ENCODE measurements at regions not wholly inside any gene's neighbourhood (a gene's known extent, or its start where the extent isn't known, plus 50 kb on each side); places are given as distances from the start of the nearest gene placed in this dataset.
"Not testable (repeated sequence)": the region's sequence is repeated elsewhere in the genome, so short reads cannot be mapped to it uniquely, and the experiment has no call there.

- FAIRE-seq; DNase-seq (ENCODE audit: extremely low spot score, insufficient read length, low read depth): not testable (repeated sequence)
Observed at GRCh38 chr4:8983921-8984320, 112.3 kb upstream of the HMX1 start.

- DNase-seq (ENCODE audit: extremely low spot score, insufficient read length, low read depth); FAIRE-seq: not testable (repeated sequence)
Observed at GRCh38 chr4:8976466-8977128, 105.0 kb upstream of the HMX1 start.

- not testable (repeated sequence) for FAIRE-seq; DNase-seq (ENCODE audit: extremely low spot score, insufficient read length, low read depth)
Observed at GRCh38 chr4:8972635-8973034, 101.0 kb upstream of the HMX1 start.

- DNase-seq (ENCODE audit: extremely low spot score, insufficient read length, low read depth); FAIRE-seq: not testable (repeated sequence)
Observed at GRCh38 chr4:8965896-8966295, 94.3 kb upstream of the HMX1 start.

GRCh38 chr4:8964201-8964788 is 92.7 kb upstream of the HMX1 start:
- DNase-seq (ENCODE audit: extremely low spot score, insufficient read length, low read depth); FAIRE-seq: not testable (repeated sequence)

GRCh38 chr4:8963533-8963932 is 91.9 kb upstream of the HMX1 start:
- not testable (repeated sequence) for DNase-seq (ENCODE audit: extremely low spot score, insufficient read length, low read depth); FAIRE-seq

GRCh38 chr4:8961343-8961742 is 89.7 kb upstream of the HMX1 start:
- DNase-seq (ENCODE audit: extremely low spot score, insufficient read length, low read depth); FAIRE-seq: not testable (repeated sequence)

GRCh38 chr4:8959471-8959870 is 87.8 kb upstream of the HMX1 start:
- not testable (repeated sequence) for DNase-seq (ENCODE audit: extremely low spot score, insufficient read length, low read depth); FAIRE-seq

- FAIRE-seq; DNase-seq (ENCODE audit: extremely low spot score, insufficient read length, low read depth): not testable (repeated sequence)
Observed at GRCh38 chr4:8954001-8954400, 82.4 kb upstream of the HMX1 start.

GRCh38 chr4:8952791-8953190 is 81.2 kb upstream of the HMX1 start:
- FAIRE-seq; DNase-seq (ENCODE audit: extremely low spot score, insufficient read length, low read depth): not testable (repeated sequence)

GRCh38 chr4:8952109-8952508 is 80.5 kb upstream of the HMX1 start:
- not testable (repeated sequence) for DNase-seq (ENCODE audit: extremely low spot score, insufficient read length, low read depth); FAIRE-seq

- not testable (repeated sequence) for DNase-seq (ENCODE audit: extremely low spot score, insufficient read length, low read depth); FAIRE-seq
Observed at GRCh38 chr4:8945506-8945905, 73.9 kb upstream of the HMX1 start.

GRCh38 chr4:8943367-8943766 is 71.7 kb upstream of the HMX1 start:
- FAIRE-seq = not testable (repeated sequence)

GRCh38 chr4:8942088-8942487 is 70.4 kb upstream of the HMX1 start:
- not testable (repeated sequence) for DNase-seq (ENCODE audit: extremely low spot score, insufficient read length, low read depth); FAIRE-seq

More at GRCh38 chr4:8943367-8943766, 71.7 kb upstream of the HMX1 start:
- DNase-seq (ENCODE audit: extremely low spot score, insufficient read length, low read depth) = not testable (repeated sequence)

GRCh38 chr4:8941492-8941805 is 69.8 kb upstream of the HMX1 start:
- not testable (repeated sequence) for FAIRE-seq; DNase-seq (ENCODE audit: extremely low spot score, insufficient read length, low read depth)

- no peak for FAIRE-seq
- DNase-seq (ENCODE audit: extremely low spot score, insufficient read length, low read depth) = no peak
Observed at GRCh38 chr4:8940792-8941491, 69.3 kb upstream of the HMX1 start.

GRCh38 chr4:8939840-8940742 is 68.5 kb upstream of the HMX1 start:
- no peak for FAIRE-seq
- DNase-seq (ENCODE audit: extremely low spot score, insufficient read length, low read depth) = no peak

- no peak for FAIRE-seq
Observed at GRCh38 chr4:8939160-8939839, 67.7 kb upstream of the HMX1 start.

GRCh38 chr4:8938623-8939022 is 67.0 kb upstream of the HMX1 start:
- FAIRE-seq (no peak), DNase-seq (ENCODE audit: extremely low spot score, insufficient read length, low read depth) (no peak)

More at GRCh38 chr4:8939160-8939839, 67.7 kb upstream of the HMX1 start:
- no peak for DNase-seq (ENCODE audit: extremely low spot score, insufficient read length, low read depth)

Measured in GM18507 (cell line).